ENCODE measurements at regions not wholly inside any gene's neighbourhood (a gene's known extent, or its start where the extent isn't known, plus 50 kb on each side); places are given as distances from the start of the nearest gene placed in this dataset.
A peak's percentile ranks its signal among the peaks of the same experiment; 100 is the strongest.

DNA sequence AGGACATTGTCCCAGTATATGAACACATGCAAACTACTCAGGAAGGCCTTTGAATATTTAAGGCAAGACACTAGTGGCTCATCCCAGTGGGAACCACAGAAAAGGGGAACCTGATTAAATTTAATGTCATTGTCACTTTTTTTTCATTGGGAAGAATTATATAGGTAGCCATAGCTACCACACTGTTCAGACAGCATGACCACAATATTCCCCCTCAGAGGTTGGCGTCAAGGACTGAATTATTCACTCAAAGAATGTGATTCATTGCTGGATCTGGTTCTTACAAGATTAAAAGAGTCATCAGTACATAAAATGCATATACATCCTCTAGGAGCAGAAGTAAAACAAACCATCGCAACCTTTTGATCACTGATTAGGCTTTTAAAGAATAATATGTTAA lies 92.0 kb upstream of the SMARCAD1 start:
- no peak for TF ChIP-seq CTCF (IDR thresholded peaks at IDR 0.05; ENCODE audit: insufficient read depth, low read depth, low read length, missing control alignments)
- no peak for DNase-seq (ENCODE audit: low read depth)
- H3K4me3 ChIP-seq (ENCODE audit: low read length) = no peak overlapping the region

DNA sequence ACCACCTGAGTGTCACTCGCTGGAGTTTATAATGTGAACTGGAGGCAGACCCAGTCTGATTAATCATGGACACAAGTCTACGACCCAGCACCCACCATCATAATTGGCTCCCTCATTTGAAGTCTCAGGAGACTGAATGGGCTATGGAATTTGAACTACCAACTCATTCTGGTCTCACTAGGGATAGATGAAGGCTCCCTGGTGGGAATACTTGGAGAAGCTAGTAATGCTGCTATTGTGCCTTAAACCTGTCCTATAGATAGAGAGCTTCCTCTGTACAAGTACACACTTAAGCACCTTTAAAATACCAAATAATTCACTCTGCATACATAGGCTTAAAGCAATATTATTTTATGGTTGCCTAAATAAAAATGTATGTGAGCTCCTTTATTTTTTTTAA lies 90.8 kb upstream of the SMARCAD1 start:
- no peak overlapping the region for H3K4me3 ChIP-seq (ENCODE audit: low read length)
- no peak for TF ChIP-seq CTCF (IDR thresholded peaks at IDR 0.05; ENCODE audit: insufficient read depth, low read depth, low read length, missing control alignments)
- DNase-seq (ENCODE audit: low read depth) = no peak

DNA sequence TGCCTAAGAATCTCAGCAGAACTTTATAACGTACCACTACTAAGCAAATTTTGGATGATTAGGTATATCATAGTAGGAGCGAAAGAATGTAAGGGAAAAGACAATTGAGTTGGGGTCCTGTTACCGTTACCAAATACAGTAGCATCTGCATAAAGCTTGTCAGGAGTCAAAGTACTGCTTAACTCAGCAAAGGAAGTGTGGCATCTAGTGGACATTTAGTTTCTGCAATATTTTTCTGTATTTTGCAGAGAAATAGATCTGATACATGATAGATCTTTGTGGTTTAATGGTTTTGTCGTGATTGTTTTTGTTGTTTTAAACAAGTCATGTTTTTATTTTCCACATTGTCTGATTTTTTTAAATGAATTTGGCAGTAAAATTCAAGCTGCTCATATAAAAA lies 81.0 kb upstream of the SMARCAD1 start:
- no peak overlapping the region for H3K4me3 ChIP-seq (ENCODE audit: low read length)
- peak; percentile 18 for DNase-seq (ENCODE audit: low read depth)
- peak; percentile 34 for TF ChIP-seq CTCF (IDR thresholded peaks at IDR 0.05; ENCODE audit: insufficient read depth, low read depth, low read length, missing control alignments)

DNA sequence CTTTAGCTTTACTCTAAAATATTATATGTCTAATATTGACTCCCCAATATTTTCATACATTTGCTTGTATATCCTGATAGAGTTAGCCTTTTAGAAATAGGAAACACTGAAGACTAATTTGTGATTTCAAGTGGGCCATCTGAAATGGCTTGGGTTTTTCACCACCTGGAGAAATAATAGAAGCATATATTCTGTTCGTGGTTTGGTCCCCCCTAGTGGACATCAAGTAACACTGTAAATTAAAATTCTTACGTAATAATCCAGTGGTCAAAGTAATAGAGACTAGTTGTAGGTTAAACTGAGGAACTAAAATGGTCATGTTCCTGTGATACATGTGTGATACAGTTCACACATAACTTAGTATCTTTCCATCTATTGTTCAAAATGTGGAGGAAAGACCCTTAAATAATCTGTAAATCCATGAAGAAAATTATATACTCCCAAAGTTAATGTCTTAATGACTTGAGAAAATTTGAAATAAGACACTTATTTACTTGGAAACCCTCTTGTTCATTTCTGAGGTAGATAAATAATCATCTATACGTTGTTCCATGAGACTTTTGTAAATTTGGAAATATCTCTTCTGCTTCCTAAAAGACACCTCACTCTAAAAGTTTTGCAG lies 79.8 kb upstream of the SMARCAD1 start:
- no peak overlapping the region for H3K4me3 ChIP-seq (ENCODE audit: low read length)
- peak; percentile 56 for DNase-seq (ENCODE audit: low read depth)
- TF ChIP-seq CTCF (IDR thresholded peaks at IDR 0.05; ENCODE audit: insufficient read depth, low read depth, low read length, missing control alignments) = peak; percentile 56

DNA sequence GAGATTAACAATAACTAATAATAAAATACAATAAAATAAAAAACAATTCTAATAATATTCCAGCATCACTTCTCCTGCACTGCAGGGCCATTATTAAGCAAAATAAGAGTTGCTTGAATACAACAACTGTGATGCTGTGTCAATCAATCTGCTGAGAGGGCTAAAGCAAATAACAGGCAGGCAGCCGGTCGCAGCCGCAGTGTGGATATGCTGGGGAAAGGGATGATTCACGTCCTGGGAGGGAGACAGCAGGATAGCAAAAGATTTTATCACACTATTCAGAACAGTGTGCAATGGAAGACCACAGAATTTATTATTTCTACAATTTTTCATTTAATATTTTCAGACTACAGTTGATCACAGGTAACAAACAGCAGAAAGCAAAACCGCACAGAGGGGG lies 76.5 kb upstream of the SMARCAD1 start:
- DNase-seq (ENCODE audit: low read depth) = peak; percentile 26
- no peak for TF ChIP-seq CTCF (IDR thresholded peaks at IDR 0.05; ENCODE audit: insufficient read depth, low read depth, low read length, missing control alignments)
- no peak overlapping the region for H3K4me3 ChIP-seq (ENCODE audit: low read length)

DNA sequence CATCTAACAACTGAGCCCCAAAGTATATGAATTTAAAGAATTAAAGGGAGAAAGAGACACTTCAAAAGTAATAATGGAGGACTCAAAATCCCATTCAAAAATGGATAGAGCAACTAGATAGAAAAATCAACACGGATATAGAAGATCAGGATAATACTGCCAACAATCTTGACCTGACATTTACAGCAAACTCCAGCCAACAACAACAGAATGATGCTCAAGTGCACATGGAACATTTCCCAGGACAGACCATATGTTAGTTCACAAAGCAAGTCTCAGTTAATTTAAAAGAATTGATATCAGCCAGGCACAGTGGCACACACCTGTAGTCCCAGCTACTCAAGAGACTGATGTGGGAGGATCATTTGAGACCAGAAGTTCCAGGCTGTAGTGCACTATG lies 72.0 kb upstream of the SMARCAD1 start:
- DNase-seq (ENCODE audit: low read depth) = no peak
- H3K4me3 ChIP-seq (ENCODE audit: low read length) = no peak overlapping the region
- TF ChIP-seq CTCF (IDR thresholded peaks at IDR 0.05; ENCODE audit: insufficient read depth, low read depth, low read length, missing control alignments) = no peak

DNA sequence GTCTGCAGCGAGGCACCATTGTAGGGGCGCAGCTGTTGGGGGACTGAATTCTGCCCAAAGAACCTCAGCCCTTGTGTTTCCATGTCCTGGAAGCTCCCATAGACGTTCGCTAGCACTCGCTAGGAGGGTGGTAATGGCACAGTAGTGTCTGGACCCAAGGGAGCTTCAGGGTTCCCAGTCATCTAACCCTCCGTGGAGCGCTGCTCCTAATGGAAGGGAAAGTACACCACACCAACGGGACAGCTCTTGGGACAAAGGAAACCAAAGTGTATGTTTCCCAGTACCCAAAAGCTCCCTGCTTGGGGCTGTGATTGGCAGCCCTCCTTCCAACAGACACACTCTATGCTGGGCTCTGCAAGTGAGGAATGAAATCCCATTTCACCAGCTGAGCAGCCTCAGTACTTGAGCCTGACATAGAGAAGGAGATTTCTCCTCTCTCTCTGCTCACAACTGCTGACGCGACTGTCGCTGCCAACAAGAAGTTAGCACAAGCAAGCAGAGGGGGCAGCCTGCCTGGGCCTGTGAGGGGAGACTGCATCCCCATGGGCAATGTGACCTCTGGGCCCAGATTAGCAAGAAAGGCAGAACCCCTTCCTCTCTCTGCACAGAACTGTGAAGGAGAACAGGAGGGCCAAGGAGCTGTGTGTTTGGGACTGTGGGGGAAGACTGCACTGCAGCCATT lies 67.6 kb upstream of the SMARCAD1 start:
- no peak for DNase-seq (ENCODE audit: low read depth)
- no peak for TF ChIP-seq CTCF (IDR thresholded peaks at IDR 0.05; ENCODE audit: insufficient read depth, low read depth, low read length, missing control alignments)
- H3K4me3 ChIP-seq (ENCODE audit: low read length) = no peak overlapping the region
